HUDEP-2 (cell line): ENCODE measurements at regions not wholly inside any gene's neighbourhood (a gene's known extent, or its start where the extent isn't known, plus 50 kb on each side); places are given as distances from the start of the nearest gene placed in this dataset.
"Not testable (repeated sequence)": the region's sequence is repeated elsewhere in the genome, so short reads cannot be mapped to it uniquely, and the experiment has no call there.

ENCODE experiments used
- DNase-seq, 76 experiments: peaks; one replicate each; lab custom pipeline; 2025; ENCODE audit not compliant: unreplicated experiment in 76 of 76; lab: John Stamatoyannopoulos, UW

GRCh38 chr10:44125879-44126278, 259.0 kb downstream of the CXCL12 start:
- DNase-seq, result no peak

GRCh38 chr10:44118500-44118899, 266.4 kb downstream of the CXCL12 start:
- no peak for DNase-seq

GRCh38 chr10:44116474-44116873, 268.4 kb downstream of the CXCL12 start:
- DNase-seq, result no peak

GRCh38 chr10:44115516-44115915, 269.4 kb downstream of the CXCL12 start:
- DNase-seq, result no peak

- DNase-seq, result no peak
Measured at GRCh38 chr10:44114441-44114840, 270.5 kb downstream of the CXCL12 start.

GRCh38 chr10:44112280-44112679, 272.6 kb downstream of the CXCL12 start:
- not testable (repeated sequence) for DNase-seq

- DNase-seq, result no peak
Measured at GRCh38 chr10:44105696-44106095, 279.2 kb downstream of the CXCL12 start.

GRCh38 chr10:44102726-44103255, 282.1 kb downstream of the CXCL12 start:
- DNase-seq, result no peak

GRCh38 chr10:44101082-44101481, 283.8 kb downstream of the CXCL12 start:
- DNase-seq, result no peak

- DNase-seq, result no peak
Measured at GRCh38 chr10:44099511-44099910, 285.4 kb downstream of the CXCL12 start.

- DNase-seq, result not testable (repeated sequence)
Measured at GRCh38 chr10:44096217-44096616, 288.7 kb downstream of the CXCL12 start.

GRCh38 chr10:44089671-44090070, 295.2 kb downstream of the CXCL12 start:
- no peak for DNase-seq

GRCh38 chr10:44087403-44087802, 297.5 kb downstream of the CXCL12 start:
- DNase-seq, result no peak

GRCh38 chr10:44083719-44084400, 301.0 kb downstream of the CXCL12 start:
- DNase-seq, result no peak

GRCh38 chr10:44071479-44071878, 313.4 kb downstream of the CXCL12 start:
- DNase-seq, result no peak

- DNase-seq, result no peak
Measured at GRCh38 chr10:44070282-44070681, 314.6 kb downstream of the CXCL12 start.

- no peak for DNase-seq
Measured at GRCh38 chr10:44069573-44069972, 315.3 kb downstream of the CXCL12 start.

GRCh38 chr10:44068716-44069482, 316.0 kb downstream of the CXCL12 start:
- DNase-seq, result no peak

GRCh38 chr10:44067432-44067831, 317.5 kb downstream of the CXCL12 start:
- no peak for DNase-seq

- no peak for DNase-seq
Measured at GRCh38 chr10:44066527-44067255, 318.2 kb downstream of the CXCL12 start.

GRCh38 chr10:44065788-44066526, 318.9 kb downstream of the CXCL12 start:
- no peak for DNase-seq
